Activated B cell treated with CpG ODN at 0.5 μM for 24 hours (primary cell): ENCODE measurements at regions not wholly inside any gene's neighbourhood (a gene's known extent, or its start where the extent isn't known, plus 50 kb on each side); places are given as distances from the start of the nearest gene placed in this dataset.
"Not testable (repeated sequence)": the region's sequence is repeated elsewhere in the genome, so short reads cannot be mapped to it uniquely, and the experiment has no call there.

Experiments
- ATAC-seq: fragments of 200-7000 bp; cut with Tn5 transposase; one replicate; pipeline ENCODE4 v1.10.0; 2021; ENCODE audit warnings: low read depth, mild to moderate bottlenecking, moderate library complexity
- CTCF ChIA-PET: fragments of 350-600 bp; sonication (Branson Sonifier 250); formaldehyde crosslinking; loops from one replicate; lab custom pipeline; 2021; ENCODE audit warnings: antibody characterized with exemption; lab: Charles Lee
- POLR2A ChIA-PET: fragments of 350-600 bp; sonication (Branson Sonifier 250); formaldehyde crosslinking; loops from one replicate; lab custom pipeline; 2021; ENCODE audit warnings: antibody characterized with exemption; lab: Charles Lee
- DNase-seq: peaks from one replicate; pipeline ENCODE4 v3.0.0; 2022
- H3K27ac Mint-ChIP-seq: one replicate; pipeline ENCODE4 v1.8.0; 2020; ENCODE audit warnings: mixed read lengths
- H3K27me3 Mint-ChIP-seq: one replicate; pipeline ENCODE4 v1.8.0; 2021; ENCODE audit warnings: mixed read lengths
- H3K36me3 Mint-ChIP-seq: one replicate; pipeline ENCODE4 v1.8.0; 2021; ENCODE audit warnings: low read depth, mixed read lengths
- H3K4me1 Mint-ChIP-seq: one replicate; pipeline ENCODE4 v1.8.0; 2021; ENCODE audit warnings: mixed read lengths
- H3K4me3 Mint-ChIP-seq: one replicate; pipeline ENCODE4 v1.8.0; 2020; ENCODE audit warnings: mild to moderate bottlenecking, mixed read lengths
- H3K9me3 Mint-ChIP-seq: one replicate; pipeline ENCODE4 v1.8.0; 2020; ENCODE audit warnings: mixed read lengths
- CTCF ChIP-seq: fragments of 200-600 bp; IDR thresholded peaks from one replicate; pipeline ENCODE4 v1.8.0; 2022; ENCODE audit warnings: antibody characterized with exemption, mild to moderate bottlenecking
- intact Hi-C: fragments of 100-400 bp; cut with micrococcal nuclease; formaldehyde crosslinking; loops from one replicate; pipeline ENCODE4 v1.15.1; 2024

GRCh38 chr18:34514957-34515356 is 195.1 kb upstream of the DTNA start:
- DNase-seq, result no peak
- intact Hi-C loops, result no loop called here
- Mint-ChIP-seq H3K4me1 (no peaks in the 10 kb centered on the region), H3K27me3 (no peaks in the 10 kb centered on the region), H3K9me3 (peaks cover 22% of the 10 kb centered on the region), H3K27ac (no peak overlapping the region), H3K36me3 (no peaks in the 10 kb centered on the region), H3K4me3 (no peak overlapping the region)
- POLR2A ChIA-PET, result no interaction called here
- CTCF ChIA-PET, result no interaction called here
- ATAC-seq, result no peak
- no peak for TF ChIP-seq CTCF

GRCh38 chr18:34516355-34516754 is 193.7 kb upstream of the DTNA start:
- CTCF ChIA-PET, result not testable (repeated sequence)

GRCh38 chr18:34516996-34517395 is 193.1 kb upstream of the DTNA start:
- ATAC-seq, DNase-seq, H3K36me3 Mint-ChIP-seq, H3K27ac Mint-ChIP-seq, H3K4me1 Mint-ChIP-seq, intact Hi-C loops, CTCF ChIA-PET, H3K4me3 Mint-ChIP-seq, H3K27me3 Mint-ChIP-seq, POLR2A ChIA-PET: not testable (repeated sequence)
- peaks cover 22% of the 10 kb centered on the region for H3K9me3 Mint-ChIP-seq

More at GRCh38 chr18:34516355-34516754, 193.7 kb upstream of the DTNA start:
- ATAC-seq, H3K4me3 Mint-ChIP-seq, POLR2A ChIA-PET, H3K27me3 Mint-ChIP-seq, H3K36me3 Mint-ChIP-seq, DNase-seq, H3K4me1 Mint-ChIP-seq, H3K27ac Mint-ChIP-seq, intact Hi-C loops: not testable (repeated sequence)
- peaks cover 22% of the 10 kb centered on the region for H3K9me3 Mint-ChIP-seq

- no peaks in the 10 kb centered on the region for H3K4me1 Mint-ChIP-seq
- H3K4me3 Mint-ChIP-seq, result no peak overlapping the region
- no peak overlapping the region for H3K27ac Mint-ChIP-seq
- DNase-seq (no peak), ATAC-seq (no peak)
- POLR2A ChIA-PET, result no interaction called here
- intact Hi-C loops, result no loop called here
- H3K9me3 Mint-ChIP-seq, result peaks cover 5% of the 10 kb centered on the region
- H3K27me3 Mint-ChIP-seq, result no peaks in the 10 kb centered on the region
- H3K36me3 Mint-ChIP-seq, result no peaks in the 10 kb centered on the region
- no peak for TF ChIP-seq CTCF
- CTCF ChIA-PET, result no interaction called here
Observed at GRCh38 chr18:34521040-34521439, 189.1 kb upstream of the DTNA start.

GRCh38 chr18:34522603-34523002 is 187.5 kb upstream of the DTNA start:
- ChIA-PET POLR2A (no interaction called here), CTCF (no interaction called here)
- Mint-ChIP-seq H3K27ac (no peak overlapping the region), H3K4me1 (no peaks in the 10 kb centered on the region), H3K27me3 (no peaks in the 10 kb centered on the region), H3K4me3 (no peak overlapping the region), H3K9me3 (no peaks in the 10 kb centered on the region), H3K36me3 (no peaks in the 10 kb centered on the region)
- intact Hi-C loops, result no loop called here
- no peak for DNase-seq
- no peak for TF ChIP-seq CTCF
- no peak for ATAC-seq

- ChIA-PET CTCF (no interaction called here), POLR2A (no interaction called here)
- Mint-ChIP-seq H3K9me3 (no peaks in the 10 kb centered on the region), H3K4me1 (no peaks in the 10 kb centered on the region), H3K36me3 (no peaks in the 10 kb centered on the region), H3K27me3 (no peaks in the 10 kb centered on the region), H3K4me3 (no peak overlapping the region), H3K27ac (no peak overlapping the region)
- no peak for ATAC-seq
- no peak for DNase-seq
- intact Hi-C loops, result no loop called here
- TF ChIP-seq CTCF, result no peak
Observed at GRCh38 chr18:34525244-34525643, 184.9 kb upstream of the DTNA start.
